Upper lobe of right lung (tissue), 1 donor: ENCODE measurements at regions not wholly inside any gene's neighbourhood (a gene's known extent, or its start where the extent isn't known, plus 50 kb on each side); places are given as distances from the start of the nearest gene placed in this dataset.

Source experiments
- ATAC-seq: fragments of 200-7000 bp; cut with Tn5 transposase; one replicate; pipeline ENCODE4 v1.9.1; 2020; ENCODE audit warnings: mild to moderate bottlenecking, moderate library complexity
- DNase-seq: peaks from one replicate; pipeline ENCODE4 v3.0.0-alpha.2; 2020
- H3K27ac ChIP-seq: fragments of 200-600 bp; one replicate; pipeline ENCODE4 v1.8.0; 2022
- H3K27me3 ChIP-seq: fragments of 200-600 bp; one replicate; pipeline ENCODE4 v1.8.0; 2022; ENCODE audit warnings: mild to moderate bottlenecking
- H3K36me3 ChIP-seq: fragments of 200-600 bp; one replicate; pipeline ENCODE4 v1.8.0; 2022
- H3K4me1 ChIP-seq: fragments of 200-600 bp; one replicate; pipeline ENCODE4 v1.8.0; 2022
- H3K4me3 ChIP-seq: fragments of 200-600 bp; one replicate; pipeline ENCODE4 v1.8.0; 2022; ENCODE audit warnings: mild to moderate bottlenecking
- H3K9me3 ChIP-seq: fragments of 200-600 bp; one replicate; pipeline ENCODE4 v1.8.0; 2022
- intact Hi-C: fragments of 100-400 bp; cut with DNase I; formaldehyde crosslinking; loops from one replicate; pipeline ENCODE4 v1.11.0; 2022
- TF ChIP-seq, protein P1 (sequence below): fragments of 200-600 bp; IDR thresholded peaks from one replicate; pipeline ENCODE4 v1.8.0; 2022; ENCODE audit warnings: antibody characterized with exemption
- donor health status: DM: no; HTN: yes; CAD: no; lungs with severe emphysema.

- Histone ChIP-seq H3K9me3 (no peaks in the 10 kb centered on the region), H3K36me3 (no peaks in the 10 kb centered on the region), H3K4me1 (no peaks in the 10 kb centered on the region), H3K27ac (no peak overlapping the region), H3K4me3 (no peak overlapping the region), H3K27me3 (no peaks in the 10 kb centered on the region)
- DNase-seq: no peak
- ATAC-seq: no peak
- TF ChIP-seq, protein P1, sequence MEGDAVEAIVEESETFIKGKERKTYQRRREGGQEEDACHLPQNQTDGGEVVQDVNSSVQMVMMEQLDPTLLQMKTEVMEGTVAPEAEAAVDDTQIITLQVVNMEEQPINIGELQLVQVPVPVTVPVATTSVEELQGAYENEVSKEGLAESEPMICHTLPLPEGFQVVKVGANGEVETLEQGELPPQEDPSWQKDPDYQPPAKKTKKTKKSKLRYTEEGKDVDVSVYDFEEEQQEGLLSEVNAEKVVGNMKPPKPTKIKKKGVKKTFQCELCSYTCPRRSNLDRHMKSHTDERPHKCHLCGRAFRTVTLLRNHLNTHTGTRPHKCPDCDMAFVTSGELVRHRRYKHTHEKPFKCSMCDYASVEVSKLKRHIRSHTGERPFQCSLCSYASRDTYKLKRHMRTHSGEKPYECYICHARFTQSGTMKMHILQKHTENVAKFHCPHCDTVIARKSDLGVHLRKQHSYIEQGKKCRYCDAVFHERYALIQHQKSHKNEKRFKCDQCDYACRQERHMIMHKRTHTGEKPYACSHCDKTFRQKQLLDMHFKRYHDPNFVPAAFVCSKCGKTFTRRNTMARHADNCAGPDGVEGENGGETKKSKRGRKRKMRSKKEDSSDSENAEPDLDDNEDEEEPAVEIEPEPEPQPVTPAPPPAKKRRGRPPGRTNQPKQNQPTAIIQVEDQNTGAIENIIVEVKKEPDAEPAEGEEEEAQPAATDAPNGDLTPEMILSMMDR: no peak
- intact Hi-C loops: no loop called here
These were observed 504.0 kb upstream of the ARID1B start for GRCh38 chr6:156273065-156273711.

DNA sequence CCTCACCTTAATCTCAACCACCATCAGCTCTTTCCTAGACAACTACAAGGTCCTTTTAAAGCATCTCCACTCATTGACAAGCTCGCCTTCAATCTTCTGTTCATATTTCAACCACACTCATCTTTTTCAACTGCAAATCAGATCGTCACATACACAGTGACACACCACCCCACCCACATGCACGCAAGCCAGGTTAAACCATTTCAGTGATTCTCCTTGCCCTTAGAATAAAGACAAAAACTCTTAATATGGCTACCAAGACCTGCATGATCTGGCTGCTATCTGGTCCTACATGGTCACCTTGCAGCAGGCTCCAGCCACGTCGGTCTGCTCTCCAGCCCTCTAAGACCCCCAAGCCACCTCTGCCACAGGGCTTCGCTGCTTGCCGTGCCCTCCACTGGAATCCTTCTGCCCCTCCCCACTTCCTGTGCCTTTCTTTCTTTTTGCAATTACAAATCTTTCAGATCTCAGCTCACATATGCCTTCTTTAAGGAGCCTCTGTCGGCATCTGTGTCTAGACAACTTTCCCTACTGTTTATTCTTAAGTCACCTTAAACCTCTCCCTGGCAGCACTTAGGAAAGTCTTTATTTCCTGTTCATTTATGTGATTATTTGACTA lies 507.3 kb upstream of the ARID1B start:
- Histone ChIP-seq H3K36me3 (no peaks in the 10 kb centered on the region), H3K4me3 (no peak overlapping the region), H3K4me1 (no peaks in the 10 kb centered on the region), H3K27me3 (no peaks in the 10 kb centered on the region), H3K27ac (no peak overlapping the region), H3K9me3 (no peaks in the 10 kb centered on the region)
- TF ChIP-seq, protein P1: no peak
- intact Hi-C loops: no loop called here
- ATAC-seq: no peak
- no peak for DNase-seq

- intact Hi-C loops: no loop called here
- Histone ChIP-seq H3K9me3 (no peaks in the 10 kb centered on the region), H3K4me1 (no peaks in the 10 kb centered on the region), H3K27me3 (no peaks in the 10 kb centered on the region), H3K36me3 (no peaks in the 10 kb centered on the region), H3K27ac (no peak overlapping the region), H3K4me3 (no peak overlapping the region)
- ATAC-seq (no peak), DNase-seq (no peak)
- TF ChIP-seq, protein P1: no peak
These were observed 508.3 kb upstream of the ARID1B start for GRCh38 chr6:156268849-156269248.

DNA sequence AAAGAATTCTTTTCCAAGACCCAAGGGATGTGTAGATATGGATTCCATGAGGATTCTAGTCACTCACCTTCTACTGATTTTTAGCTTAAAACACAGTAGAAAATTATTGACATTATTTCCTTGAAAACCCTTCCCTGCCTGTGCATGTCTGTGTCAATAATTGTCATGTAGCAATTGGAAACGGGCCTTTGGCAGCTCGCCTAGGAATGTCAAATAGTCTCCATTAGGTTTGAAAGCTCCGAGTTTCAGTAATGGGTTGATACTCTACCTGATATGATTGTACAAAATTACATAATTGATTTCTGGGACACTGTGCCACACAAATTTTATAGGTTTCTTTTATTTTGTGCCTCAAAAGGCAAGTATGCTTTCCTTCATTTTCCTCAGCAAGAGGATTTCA lies 515.2 kb upstream of the ARID1B start:
- no peaks in the 10 kb centered on the region for H3K4me1 ChIP-seq
- TF ChIP-seq, protein P1: no peak
- no peaks in the 10 kb centered on the region for H3K27me3 ChIP-seq
- intact Hi-C loops: no loop called here
- H3K9me3 ChIP-seq: no peaks in the 10 kb centered on the region
- H3K4me3 ChIP-seq: no peak overlapping the region
- ATAC-seq (no peak), DNase-seq (no peak)
- no peaks in the 10 kb centered on the region for H3K36me3 ChIP-seq
- no peak overlapping the region for H3K27ac ChIP-seq

- TF ChIP-seq, protein P1: no peak
- Histone ChIP-seq H3K4me1 (no peaks in the 10 kb centered on the region), H3K9me3 (no peaks in the 10 kb centered on the region), H3K27me3 (no peaks in the 10 kb centered on the region), H3K36me3 (no peaks in the 10 kb centered on the region), H3K4me3 (no peak overlapping the region), H3K27ac (no peak overlapping the region)
- no peak for ATAC-seq
- DNase-seq: no peak
- intact Hi-C loops: no loop called here
These were observed 516.4 kb upstream of the ARID1B start for GRCh38 chr6:156260815-156261214.
